HG03571 (cell line): ENCODE measurements at regions not wholly inside any gene's neighbourhood (a gene's known extent, or its start where the extent isn't known, plus 50 kb on each side); places are given as distances from the start of the nearest gene placed in this dataset.
"Not testable (repeated sequence)": the region's sequence is repeated elsewhere in the genome, so short reads cannot be mapped to it uniquely, and the experiment has no call there.

Experiments used
- ATAC-seq: cut with Tn5 transposase; IDR thresholded peaks from one replicate; pipeline ENCODE4 v1.9.1; 2021; ENCODE audit not compliant: unreplicated experiment

DNA sequence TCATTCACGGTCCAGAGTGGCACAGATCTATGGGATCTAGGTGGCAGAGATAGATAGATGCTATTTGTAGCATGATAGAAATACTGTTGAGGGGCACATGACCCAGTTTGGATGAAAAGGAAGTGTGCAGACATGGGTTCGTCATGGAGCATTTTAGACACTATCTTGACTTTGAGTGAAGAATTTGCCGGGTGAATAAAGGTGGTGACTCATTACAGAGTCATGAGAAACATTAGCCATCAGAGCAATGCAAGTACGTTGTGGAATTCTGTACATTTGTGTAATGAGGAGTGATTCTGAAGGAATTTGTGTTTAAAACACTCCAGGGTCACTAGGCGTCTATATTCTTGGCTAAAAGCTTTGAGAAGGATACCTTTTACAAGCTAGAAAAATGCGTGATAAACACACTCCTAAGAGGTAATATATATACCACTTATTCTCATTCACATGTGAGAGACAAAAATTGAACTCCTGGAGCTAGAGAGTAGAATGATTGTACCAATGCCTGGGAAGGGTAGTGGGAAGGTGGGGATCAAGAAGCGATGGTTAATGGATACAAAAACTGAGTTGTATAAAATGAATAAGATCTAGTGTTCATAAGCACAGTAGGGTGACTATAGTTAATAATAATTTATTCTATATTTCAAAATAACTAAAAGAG is 593.7 kb upstream of the LUZP2 start:
- no peak for ATAC-seq

GRCh38 chr11:23919455-23919854 is 577.4 kb upstream of the LUZP2 start:
- ATAC-seq, result no peak

GRCh38 chr11:23923357-23923756 is 573.5 kb upstream of the LUZP2 start:
- ATAC-seq, result no peak

DNA sequence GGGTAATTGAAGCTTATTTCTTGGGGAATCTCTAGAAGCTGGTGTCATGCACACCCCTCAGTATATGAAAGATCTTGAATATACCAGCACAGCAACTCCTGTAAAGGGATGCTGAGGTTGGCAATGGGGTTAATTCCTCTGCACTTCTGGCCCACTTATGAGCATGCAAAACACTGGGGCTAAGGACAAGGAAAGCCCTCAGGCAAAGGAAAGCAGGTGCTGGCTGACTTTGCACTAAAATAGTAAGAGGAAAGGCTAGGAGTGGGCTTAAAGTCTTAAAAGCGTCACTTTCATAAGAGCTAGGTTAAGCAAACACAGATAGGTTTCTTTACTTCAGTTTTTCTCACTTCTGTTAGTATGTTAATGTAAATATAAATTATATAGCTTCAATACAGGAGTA is 572.6 kb upstream of the LUZP2 start:
- ATAC-seq, result no peak

GRCh38 chr11:23931443-23931842 is 565.4 kb upstream of the LUZP2 start:
- no peak for ATAC-seq

DNA sequence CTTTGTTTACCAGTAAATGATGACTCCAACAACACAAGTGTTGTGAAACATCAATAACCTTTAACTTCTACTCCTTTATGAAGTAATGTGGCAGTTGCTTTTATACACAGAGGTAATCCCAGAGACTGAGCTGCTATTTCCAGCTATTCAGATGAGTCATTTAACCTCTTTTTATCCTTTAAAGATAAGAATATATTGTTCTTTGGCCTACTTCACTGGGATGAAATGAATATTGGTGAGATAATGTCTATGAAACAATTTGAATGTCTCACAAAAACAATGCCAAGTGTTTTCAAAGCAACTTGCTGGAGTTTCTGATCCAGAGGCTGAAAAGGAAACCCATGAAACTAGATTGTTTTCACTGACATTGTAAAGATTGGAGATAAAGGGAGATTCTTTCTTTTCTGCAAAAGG is 564.4 kb upstream of the LUZP2 start:
- ATAC-seq, result no peak

DNA sequence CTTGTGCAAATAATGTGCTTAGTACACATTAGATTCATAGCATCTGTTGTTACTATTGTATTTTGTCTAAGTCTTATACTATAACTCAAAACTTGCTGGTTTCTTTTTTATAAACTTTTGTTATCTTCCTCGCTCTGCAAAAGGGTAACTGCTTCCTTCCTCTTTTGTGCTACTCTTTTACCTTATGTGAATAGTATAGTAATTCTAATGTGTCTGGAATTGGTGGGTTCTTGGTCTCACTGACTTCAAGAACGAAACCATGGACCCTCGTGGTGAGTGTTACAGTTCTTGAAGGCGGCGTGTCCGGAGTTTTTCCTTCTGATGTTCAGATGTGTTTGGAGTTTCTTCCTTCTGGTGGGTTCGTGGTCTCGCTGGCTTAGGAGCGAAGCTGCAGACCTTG is 563.1 kb upstream of the LUZP2 start:
- no peak for ATAC-seq

DNA sequence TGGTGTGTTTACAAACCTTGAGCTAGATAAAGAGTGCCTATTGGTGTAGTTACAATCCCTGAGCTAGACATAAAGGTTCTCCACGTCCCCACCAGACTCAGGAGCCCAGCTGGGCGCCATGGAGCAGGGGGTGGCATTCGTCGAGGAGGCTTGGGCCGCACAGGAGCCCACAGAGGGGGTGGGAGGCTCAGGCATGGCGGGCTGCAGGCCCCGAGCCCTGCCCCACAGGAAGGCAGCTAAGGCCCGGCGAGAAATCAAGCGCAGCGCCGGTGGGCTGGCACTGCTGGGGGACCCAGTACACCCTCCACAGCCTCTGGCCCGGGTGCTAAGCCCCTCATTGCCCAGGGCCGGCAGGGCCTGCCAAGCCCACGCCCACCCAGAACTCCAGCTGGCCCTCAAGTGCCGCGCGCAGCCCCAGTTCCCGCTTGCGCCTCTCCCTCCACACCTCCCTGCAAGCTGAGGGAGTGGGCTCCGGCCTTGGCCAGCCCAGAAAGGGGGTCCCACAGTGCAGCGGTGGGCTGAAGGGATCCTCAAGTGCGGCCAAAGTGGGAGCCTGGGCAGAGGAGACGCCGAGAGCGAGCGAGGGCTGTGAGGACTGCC is 562.1 kb upstream of the LUZP2 start:
- not testable (repeated sequence) for ATAC-seq

GRCh38 chr11:23942117-23942815 is 554.6 kb upstream of the LUZP2 start:
- not testable (repeated sequence) for ATAC-seq

GRCh38 chr11:23944923-23945322 is 551.9 kb upstream of the LUZP2 start:
- ATAC-seq, result no peak

GRCh38 chr11:23947883-23948282 is 549.0 kb upstream of the LUZP2 start:
- ATAC-seq, result no peak

DNA sequence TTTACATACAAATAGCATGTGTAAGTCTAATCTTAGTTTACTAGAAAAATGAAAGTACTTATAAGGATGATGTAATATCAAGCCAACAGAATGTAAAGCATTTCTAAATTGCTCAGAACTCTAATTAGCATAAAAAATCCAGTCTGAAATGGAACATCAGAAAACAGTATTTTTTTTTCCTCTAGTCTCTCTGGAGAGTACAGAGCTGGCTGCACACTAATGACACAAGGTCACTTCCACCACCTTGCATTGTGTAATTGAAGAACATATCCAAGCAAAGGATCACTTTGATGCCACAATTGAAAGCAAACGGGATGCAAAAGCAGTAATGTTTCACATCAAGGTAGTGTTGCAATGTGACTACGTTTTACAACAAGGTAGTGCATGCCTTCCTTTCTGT is 548.0 kb upstream of the LUZP2 start:
- no peak for ATAC-seq

DNA sequence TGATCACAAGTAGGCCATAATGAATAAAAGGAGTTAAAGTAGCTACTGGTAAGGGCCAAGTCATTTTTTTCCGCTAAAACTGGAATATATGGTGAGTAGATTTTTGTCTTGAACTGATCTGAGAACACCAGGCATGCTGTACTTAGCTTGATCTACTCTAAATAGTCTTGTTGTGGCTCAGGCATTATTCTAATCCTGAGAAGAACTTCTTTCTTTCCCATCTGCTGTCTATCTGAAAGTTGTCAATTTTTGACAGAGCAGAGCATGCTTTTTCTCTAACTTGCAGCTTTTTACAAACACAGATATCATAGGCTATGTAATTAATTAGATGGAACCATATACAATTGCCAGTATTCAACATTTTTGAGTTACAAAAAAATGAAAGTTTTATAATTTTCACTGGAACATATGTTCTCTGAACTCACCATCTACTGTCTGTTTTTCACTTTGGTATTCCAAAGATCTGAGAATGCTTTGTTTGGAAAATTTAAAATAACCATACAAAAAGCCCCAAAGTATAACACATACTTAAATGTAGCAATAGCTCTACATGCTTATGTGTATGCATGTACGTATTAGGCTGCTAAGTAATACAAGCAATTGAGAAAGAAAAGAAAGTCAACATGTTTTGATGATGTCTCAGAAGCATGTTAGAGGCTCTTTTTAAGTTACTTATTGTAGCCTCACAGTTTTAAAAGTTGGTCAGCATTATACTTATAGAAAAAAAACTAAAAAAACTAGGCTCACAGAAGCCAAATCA is 542.7 kb upstream of the LUZP2 start:
- no peak for ATAC-seq

- no peak for ATAC-seq
Observed at GRCh38 chr11:23954730-23955129, 542.1 kb upstream of the LUZP2 start.

DNA sequence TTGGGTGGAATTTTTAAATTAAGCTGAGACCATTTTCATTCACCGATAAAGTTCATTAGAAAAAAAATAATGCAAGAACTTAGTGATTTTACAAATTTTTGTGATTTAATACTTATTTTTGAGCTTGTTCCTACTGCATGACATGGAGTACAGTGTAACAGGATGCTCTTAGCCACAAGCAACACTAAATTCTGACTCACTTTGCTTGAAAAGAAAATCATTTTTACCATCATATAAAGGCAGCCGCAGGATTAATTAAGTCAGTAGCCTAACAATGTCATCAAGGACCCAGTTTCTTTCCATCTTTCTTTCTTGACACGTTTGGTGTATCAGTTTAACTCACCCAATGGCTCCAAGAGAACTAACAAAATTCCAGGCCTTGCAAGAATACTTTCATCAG is 540.3 kb upstream of the LUZP2 start:
- ATAC-seq, result no peak

DNA sequence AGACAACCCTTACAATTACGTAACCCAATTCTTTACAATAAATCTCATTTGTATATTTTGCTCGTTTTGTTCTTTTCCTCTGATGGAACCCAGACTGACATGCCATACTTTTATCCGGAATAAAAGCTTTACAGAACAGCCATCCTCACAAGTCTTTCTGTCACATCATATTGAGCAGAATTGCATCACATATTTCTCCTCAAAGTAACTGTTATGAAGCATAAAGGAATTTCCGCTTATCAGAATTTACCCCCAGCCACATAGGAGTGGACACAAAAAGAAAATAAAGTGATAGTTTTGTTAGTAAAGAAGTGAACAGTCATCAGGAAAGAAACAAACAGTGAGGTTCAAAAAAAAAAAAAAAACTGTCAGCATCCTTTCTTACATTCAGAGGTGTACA is 539.5 kb upstream of the LUZP2 start:
- ATAC-seq, result no peak

DNA sequence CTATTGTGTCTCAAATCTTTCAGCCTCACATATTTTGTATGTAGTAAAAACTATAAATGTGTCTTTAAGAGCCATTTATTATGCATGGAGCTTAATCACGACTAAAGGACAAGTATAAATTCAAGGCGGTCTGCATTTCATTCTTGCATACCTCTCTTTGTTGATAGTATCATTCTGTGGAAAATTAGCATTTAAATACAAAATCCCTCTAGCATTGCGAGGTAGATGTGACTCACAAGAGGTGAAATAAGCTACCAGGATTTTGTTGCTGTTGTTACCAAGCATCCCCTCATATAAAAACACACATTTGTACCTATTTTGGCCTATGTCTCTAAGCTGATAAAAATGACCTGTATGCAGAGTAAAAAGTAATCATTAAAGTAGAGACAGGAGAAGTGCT is 537.4 kb upstream of the LUZP2 start:
- ATAC-seq, result no peak

DNA sequence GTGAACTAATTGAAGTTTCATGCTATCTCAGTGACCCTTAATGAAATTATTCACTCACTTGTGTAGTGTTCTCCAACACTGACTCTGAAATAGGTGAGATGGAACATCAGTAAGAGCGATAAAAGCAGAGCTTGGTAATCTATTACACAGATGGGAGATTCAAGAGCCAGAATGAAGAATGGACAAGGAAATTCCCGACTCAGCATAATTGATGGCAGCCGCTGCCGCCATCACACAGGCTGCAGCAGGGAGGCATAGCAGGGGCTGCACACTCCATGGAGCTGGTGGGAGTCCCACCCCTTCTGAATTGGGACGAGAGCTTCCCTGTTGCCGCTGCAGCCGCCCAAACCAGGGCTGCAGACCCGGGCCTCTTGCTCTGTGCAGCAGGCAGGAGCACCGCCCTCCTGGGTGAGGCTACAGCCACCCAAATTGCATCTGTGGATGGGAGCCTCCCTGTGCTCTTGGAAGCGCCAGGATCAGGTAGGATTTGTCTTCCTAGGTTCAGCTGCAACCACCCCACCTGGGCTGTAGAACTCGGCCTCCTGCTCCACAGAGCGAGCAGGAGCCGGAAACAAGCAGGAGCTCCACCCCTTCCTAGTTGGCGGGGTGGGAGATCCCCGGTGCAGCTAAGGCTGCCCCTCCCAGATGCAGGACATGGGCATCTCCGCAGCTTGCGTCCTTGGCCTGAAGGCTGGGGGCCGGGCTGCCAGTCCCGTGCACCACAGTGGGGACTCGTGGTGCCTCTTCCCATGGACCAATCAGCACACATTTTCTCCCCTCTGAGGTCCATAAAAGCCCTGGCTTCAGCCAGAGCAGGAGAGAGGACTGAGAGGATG is 535.1 kb upstream of the LUZP2 start:
- ATAC-seq, result no peak

GRCh38 chr11:23973244-23973643 is 523.6 kb upstream of the LUZP2 start:
- ATAC-seq, result no peak

DNA sequence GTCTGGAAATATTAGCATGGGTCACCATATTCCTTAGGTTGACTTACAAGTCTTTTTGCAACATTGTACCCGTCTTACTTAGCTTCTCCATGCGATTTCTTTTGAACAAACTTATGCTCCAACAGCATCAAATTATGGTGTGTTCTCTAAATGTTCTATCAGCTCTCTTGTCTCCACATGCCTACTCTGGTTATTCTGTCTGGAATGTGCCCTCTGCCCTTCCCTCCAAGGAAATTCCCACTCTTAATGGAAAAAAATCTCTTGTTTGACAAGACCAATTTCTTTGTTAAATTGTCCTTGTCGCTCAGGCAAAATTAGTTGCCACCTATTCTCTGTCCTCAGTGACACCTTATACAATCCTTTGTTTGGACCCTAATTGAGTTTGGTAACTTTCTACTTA is 522.8 kb upstream of the LUZP2 start:
- no peak for ATAC-seq

GRCh38 chr11:23974601-23975000 is 522.3 kb upstream of the LUZP2 start:
- no peak for ATAC-seq
